ENCODE measurements at regions not wholly inside any gene's neighbourhood (a gene's known extent, or its start where the extent isn't known, plus 50 kb on each side); places are given as distances from the start of the nearest gene placed in this dataset.

- DNase-seq, result no peak
- Histone ChIP-seq H3K9ac (ENCODE audit: low read length) (no peak overlapping the region), H3K4me1 (ENCODE audit: low read length) (no peaks in the 10 kb centered on the region), H3K27ac (ENCODE audit: low read length) (no peak overlapping the region), H3K4me2 (ENCODE audit: low read depth, low read length) (no peak overlapping the region), H3K4me3 (ENCODE audit: low read length) (no peak overlapping the region), H3K9me2 (replicated peaks; ENCODE audit: insufficient read depth, low read length) (no peaks in the 10 kb centered on the region), H3F3A (ENCODE audit: insufficient read depth, low read length) (no peaks in the 10 kb centered on the region), H3K36me3 (replicated peaks; ENCODE audit: insufficient read depth, low read length) (no peaks in the 10 kb centered on the region), H3K27me3 (replicated peaks; ENCODE audit: insufficient read depth, low read length) (no peaks in the 10 kb centered on the region), H3K9me3 (replicated peaks; ENCODE audit: insufficient read depth, low read length) (no peaks in the 10 kb centered on the region), H3K79me2 (ENCODE audit: low read length) (no peaks in the 10 kb centered on the region), H4K20me1 (ENCODE audit: insufficient read depth, low read length) (no peaks in the 10 kb centered on the region), H2AFZ (ENCODE audit: low read length) (no peak overlapping the region)
- TF ChIP-seq EZH2 (optimal IDR thresholded peaks at IDR 0.05; ENCODE audit: low read depth, low read length), result no peak
- no peak for TF ChIP-seq EZH2phosphoT487 (IDR thresholded peaks at IDR 0.05; ENCODE audit: low read length)
- TF ChIP-seq CTCF (IDR thresholded peaks at IDR 0.05; ENCODE audit: low read length), result no peak
Observed at GRCh38 chr7:54076616-54077015, 465.6 kb upstream of the VSTM2A start.

- TF ChIP-seq EZH2phosphoT487 (IDR thresholded peaks at IDR 0.05; ENCODE audit: low read length), result no peak
- TF ChIP-seq CTCF (IDR thresholded peaks at IDR 0.05; ENCODE audit: low read length), result no peak
- TF ChIP-seq EZH2 (optimal IDR thresholded peaks at IDR 0.05; ENCODE audit: low read depth, low read length), result no peak
- H3K4me3 ChIP-seq (ENCODE audit: low read length), result no peak overlapping the region
- DNase-seq, result no peak
Observed at GRCh38 chr7:54080525-54080924, 461.6 kb upstream of the VSTM2A start.

GRCh38 chr7:54080971-54081370, 461.2 kb upstream of the VSTM2A start:
- Histone ChIP-seq H3F3A (ENCODE audit: insufficient read depth, low read length) (no peaks in the 10 kb centered on the region), H3K9ac (ENCODE audit: low read length) (no peak overlapping the region), H3K79me2 (ENCODE audit: low read length) (no peaks in the 10 kb centered on the region), H3K27me3 (replicated peaks; ENCODE audit: insufficient read depth, low read length) (no peaks in the 10 kb centered on the region), H3K9me3 (replicated peaks; ENCODE audit: insufficient read depth, low read length) (no peaks in the 10 kb centered on the region), H2AFZ (ENCODE audit: low read length) (no peak overlapping the region), H3K4me3 (ENCODE audit: low read length) (no peak overlapping the region), H3K4me2 (ENCODE audit: low read depth, low read length) (no peak overlapping the region), H3K4me1 (ENCODE audit: low read length) (no peaks in the 10 kb centered on the region), H4K20me1 (ENCODE audit: insufficient read depth, low read length) (no peaks in the 10 kb centered on the region), H3K9me2 (replicated peaks; ENCODE audit: insufficient read depth, low read length) (no peaks in the 10 kb centered on the region), H3K27ac (ENCODE audit: low read length) (no peak overlapping the region), H3K36me3 (replicated peaks; ENCODE audit: insufficient read depth, low read length) (no peaks in the 10 kb centered on the region)
- TF ChIP-seq EZH2phosphoT487 (IDR thresholded peaks at IDR 0.05; ENCODE audit: low read length) (no peak), CTCF (IDR thresholded peaks at IDR 0.05; ENCODE audit: low read length) (no peak), EZH2 (optimal IDR thresholded peaks at IDR 0.05; ENCODE audit: low read depth, low read length) (no peak)
- no peak for DNase-seq

More at GRCh38 chr7:54080525-54080924, 461.6 kb upstream of the VSTM2A start:
- Histone ChIP-seq H2AFZ (ENCODE audit: low read length) (no peak overlapping the region), H3K79me2 (ENCODE audit: low read length) (no peaks in the 10 kb centered on the region), H3K9me3 (replicated peaks; ENCODE audit: insufficient read depth, low read length) (no peaks in the 10 kb centered on the region), H3K36me3 (replicated peaks; ENCODE audit: insufficient read depth, low read length) (no peaks in the 10 kb centered on the region), H3K4me2 (ENCODE audit: low read depth, low read length) (no peak overlapping the region), H3K4me1 (ENCODE audit: low read length) (no peaks in the 10 kb centered on the region), H4K20me1 (ENCODE audit: insufficient read depth, low read length) (no peaks in the 10 kb centered on the region), H3K9me2 (replicated peaks; ENCODE audit: insufficient read depth, low read length) (no peaks in the 10 kb centered on the region), H3K27ac (ENCODE audit: low read length) (no peak overlapping the region), H3F3A (ENCODE audit: insufficient read depth, low read length) (no peaks in the 10 kb centered on the region), H3K27me3 (replicated peaks; ENCODE audit: insufficient read depth, low read length) (no peaks in the 10 kb centered on the region), H3K9ac (ENCODE audit: low read length) (no peak overlapping the region)

All from MM.1S (cell line).